Head of caudate nucleus (tissue), 42 donors: ENCODE measurements at regions not wholly inside any gene's neighbourhood (a gene's known extent, or its start where the extent isn't known, plus 50 kb on each side); places are given as distances from the start of the nearest gene placed in this dataset.
"Not testable (repeated sequence)": the region's sequence is repeated elsewhere in the genome, so short reads cannot be mapped to it uniquely, and the experiment has no call there.

ENCODE experiments used
- DNase-seq, 42 donors: peaks; one replicate each; pipeline versions ENCODE4 v3.0.0 to v3.0.0-alpha.2; 2020 to 2021; ENCODE audit warnings: mixed read lengths in 7 of 42
- intact Hi-C: fragments of 100-400 bp; cut with DNase I; formaldehyde crosslinking; loops from one replicate; pipeline ENCODE4 v1.15.0; 2022

- no peak for DNase-seq
- intact Hi-C loops, result no loop called here
These were observed 548.5 kb upstream of the SLC8A1 start for GRCh38 chr2:41000374-41000773.

DNA sequence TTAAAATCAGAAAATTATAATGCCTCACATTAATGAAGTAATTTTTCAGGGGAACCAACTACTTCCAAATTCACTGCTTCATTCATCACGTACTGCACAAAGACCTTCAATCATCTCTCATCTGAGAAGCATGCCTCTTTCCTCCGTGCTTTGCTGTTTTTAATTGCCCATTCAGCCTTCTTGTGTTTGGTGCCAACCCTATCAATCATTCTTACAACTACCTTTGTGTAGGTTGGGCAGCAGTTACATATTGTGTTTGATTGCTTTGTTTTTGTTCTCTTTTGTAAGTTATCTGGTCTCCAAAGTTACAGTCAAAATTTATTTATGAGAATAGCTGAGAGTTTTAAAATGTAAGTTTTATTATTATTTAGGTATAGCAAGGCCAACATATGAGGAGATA, 549.0 kb upstream of the SLC8A1 start:
- intact Hi-C loops, result no loop called here
- DNase-seq, result no peak

DNA sequence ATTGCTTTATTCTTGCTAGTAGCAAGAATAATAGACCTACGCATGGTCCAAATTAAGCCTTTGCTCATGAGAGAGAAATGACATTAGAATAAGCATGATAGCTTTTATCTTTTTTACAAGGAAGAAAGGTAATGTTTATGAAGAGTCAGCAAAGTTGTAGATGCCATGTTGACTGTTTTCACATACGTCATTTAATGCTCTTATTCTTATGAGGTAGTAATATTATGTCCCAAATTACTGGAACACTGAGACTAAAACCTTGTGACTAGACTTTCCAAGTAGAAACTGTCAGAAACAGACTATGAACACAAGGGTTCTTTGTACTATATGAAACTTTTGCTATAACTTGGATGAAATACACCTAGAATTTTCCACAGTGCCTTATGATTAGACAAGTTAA, 552.8 kb upstream of the SLC8A1 start:
- intact Hi-C loops, result no loop called here
- no peak for DNase-seq

DNA sequence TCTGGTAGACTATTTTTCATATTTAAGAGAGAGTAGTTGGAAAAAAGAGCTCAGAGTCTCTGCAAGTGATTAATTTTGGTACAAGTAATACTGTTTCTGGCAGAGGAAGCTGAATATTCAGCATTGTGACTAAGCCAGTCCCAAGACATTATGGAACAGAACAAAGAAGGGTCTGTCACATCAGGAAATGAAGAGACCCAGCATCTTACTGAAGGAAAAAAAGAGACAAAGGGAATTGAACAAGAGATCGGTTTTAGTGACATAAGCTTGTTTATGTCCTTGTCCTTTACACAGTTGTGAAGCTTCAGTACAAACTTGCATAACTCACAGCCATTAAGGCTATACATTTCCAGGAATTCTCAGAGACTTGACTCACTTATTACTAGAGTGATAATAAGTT, 568.5 kb upstream of the SLC8A1 start:
- no peak for DNase-seq
- intact Hi-C loops, result no loop called here

- no peak for DNase-seq
- intact Hi-C loops, result no loop called here
These were observed 572.9 kb upstream of the SLC8A1 start for GRCh38 chr2:41024816-41025215.

DNA sequence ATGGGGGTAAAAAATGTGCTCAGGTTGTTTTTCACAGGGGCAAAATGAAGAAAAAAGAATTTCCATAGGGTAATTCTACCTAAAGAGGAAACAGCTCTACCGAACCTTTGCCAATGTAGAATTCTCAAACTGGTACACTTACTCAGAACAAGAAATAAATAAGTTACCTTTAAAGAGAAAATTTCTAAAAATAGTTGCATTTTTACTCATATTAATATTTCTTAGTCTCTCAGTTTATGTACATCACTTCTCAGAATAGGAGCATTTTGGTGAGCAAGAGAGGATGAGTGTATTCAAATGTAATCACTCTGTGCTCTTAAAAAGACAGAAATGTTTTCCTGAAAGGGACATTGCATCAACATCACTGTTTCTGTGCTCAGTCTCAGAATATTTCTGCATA, 574.7 kb upstream of the SLC8A1 start:
- DNase-seq, result no peak
- intact Hi-C loops, result no loop called here

DNA sequence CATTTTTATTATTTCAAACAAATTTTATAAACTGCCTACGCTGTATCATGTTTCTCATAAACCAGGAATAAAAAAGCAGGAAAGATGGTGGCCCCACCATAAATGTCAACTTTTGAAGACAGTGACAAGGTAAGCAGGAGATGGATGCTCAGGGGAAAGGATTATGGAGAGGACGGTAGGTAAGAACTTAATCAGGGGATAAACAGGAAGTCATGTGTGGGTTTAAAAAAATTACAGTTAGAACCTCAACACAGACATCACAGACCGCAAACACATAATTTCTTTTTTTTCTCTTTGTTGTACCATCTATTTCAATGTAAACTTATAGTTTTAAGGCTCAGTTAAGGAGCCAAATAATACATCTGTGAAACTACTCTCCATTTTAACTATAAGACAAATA, 575.2 kb upstream of the SLC8A1 start:
- intact Hi-C loops, result no loop called here
- no peak for DNase-seq

DNA sequence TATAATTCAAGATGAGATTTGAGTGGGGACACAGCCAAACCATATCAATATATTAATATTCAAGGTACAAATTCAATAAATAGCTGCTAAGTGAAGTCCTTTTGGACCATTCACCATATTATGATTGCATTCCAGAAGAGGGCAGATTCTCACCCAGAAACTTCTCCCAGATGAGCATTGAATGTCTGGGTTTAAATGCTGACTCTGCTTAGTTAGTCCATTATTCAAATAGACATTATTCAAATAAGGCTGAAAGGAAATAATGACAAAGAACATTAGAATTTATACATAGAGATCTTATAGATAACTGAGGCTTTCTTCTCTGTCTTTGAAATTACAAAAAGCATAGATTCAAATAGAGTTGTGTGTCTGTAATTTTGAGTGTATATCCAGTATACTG, 579.4 kb upstream of the SLC8A1 start:
- intact Hi-C loops, result no loop called here
- no peak for DNase-seq

- DNase-seq, result no peak
- intact Hi-C loops, result no loop called here
These were observed 580.8 kb upstream of the SLC8A1 start for GRCh38 chr2:41032715-41033114.

- no peak for DNase-seq
- intact Hi-C loops, result no loop called here
These were observed 581.2 kb upstream of the SLC8A1 start for GRCh38 chr2:41033127-41033526.

- intact Hi-C loops, result no loop called here
- DNase-seq, result no peak
These were observed 586.5 kb upstream of the SLC8A1 start for GRCh38 chr2:41038408-41038807.

- intact Hi-C loops, DNase-seq: not testable (repeated sequence)
These were observed 587.9 kb upstream of the SLC8A1 start for GRCh38 chr2:41039750-41040149.

- no peak for DNase-seq
- intact Hi-C loops, result no loop called here
These were observed 589.1 kb upstream of the SLC8A1 start for GRCh38 chr2:41040782-41041520.

DNA sequence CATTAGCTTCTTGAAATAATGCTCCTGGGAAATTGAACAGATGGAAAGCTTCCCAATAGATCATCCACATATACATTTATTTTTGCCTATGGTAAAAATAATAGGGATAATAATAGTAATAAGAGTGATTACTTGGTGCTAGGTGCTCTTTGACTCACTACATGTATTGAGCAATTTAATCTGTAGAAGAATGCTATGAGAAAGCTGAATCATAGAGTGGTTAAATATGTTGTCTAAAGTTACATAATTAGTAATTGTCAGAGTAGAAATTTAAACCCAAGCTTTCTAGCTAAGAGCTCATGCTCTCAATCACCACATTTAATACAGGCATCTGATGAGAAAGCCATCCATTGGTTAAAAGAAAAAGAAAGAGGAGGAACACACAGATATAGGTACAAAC, 590.5 kb upstream of the SLC8A1 start:
- no peak for DNase-seq
- intact Hi-C loops, result no loop called here

GRCh38 chr2:41061356-41061755, 609.5 kb upstream of the SLC8A1 start:
- no peak for DNase-seq
- intact Hi-C loops, result no loop called here

DNA sequence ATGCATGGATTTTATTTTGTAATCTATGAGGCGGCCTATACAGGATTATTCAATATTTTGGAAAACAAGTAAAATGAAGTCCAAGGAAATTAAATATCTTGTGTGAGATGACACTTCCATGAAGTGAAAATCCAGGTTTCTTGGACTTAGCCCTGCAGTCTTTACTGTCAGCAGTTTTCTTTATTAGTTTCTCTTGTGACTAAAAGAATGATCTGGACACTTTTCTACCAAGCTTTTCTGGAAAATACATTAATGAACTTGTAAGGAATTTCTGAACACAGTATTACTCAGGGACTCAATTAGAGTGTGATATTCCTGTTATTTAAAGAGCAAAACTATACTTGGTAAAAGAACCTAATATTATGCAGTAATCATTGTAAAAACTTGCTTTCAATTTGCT, 610.4 kb upstream of the SLC8A1 start:
- intact Hi-C loops, result no loop called here
- DNase-seq, result no peak

DNA sequence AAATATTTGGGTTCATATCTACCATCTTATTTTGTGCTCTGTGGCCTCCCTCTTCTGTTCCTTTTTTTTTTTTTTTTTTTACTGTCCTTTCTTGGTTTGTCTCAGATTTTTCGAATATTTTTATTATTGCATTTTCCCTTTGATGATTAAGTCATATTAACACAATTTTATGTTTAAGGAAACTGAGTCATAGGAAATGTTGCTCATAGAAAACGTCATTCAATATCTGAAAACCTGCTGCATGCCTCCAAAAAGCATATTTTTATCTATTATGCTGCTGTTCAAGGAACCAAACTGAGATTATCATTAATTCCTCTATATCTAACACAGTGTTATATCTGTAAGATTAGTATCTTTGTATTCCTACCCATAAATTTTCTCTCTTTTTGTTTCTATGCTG, 614.3 kb upstream of the SLC8A1 start:
- intact Hi-C loops, result no loop called here
- DNase-seq, result no peak

DNA sequence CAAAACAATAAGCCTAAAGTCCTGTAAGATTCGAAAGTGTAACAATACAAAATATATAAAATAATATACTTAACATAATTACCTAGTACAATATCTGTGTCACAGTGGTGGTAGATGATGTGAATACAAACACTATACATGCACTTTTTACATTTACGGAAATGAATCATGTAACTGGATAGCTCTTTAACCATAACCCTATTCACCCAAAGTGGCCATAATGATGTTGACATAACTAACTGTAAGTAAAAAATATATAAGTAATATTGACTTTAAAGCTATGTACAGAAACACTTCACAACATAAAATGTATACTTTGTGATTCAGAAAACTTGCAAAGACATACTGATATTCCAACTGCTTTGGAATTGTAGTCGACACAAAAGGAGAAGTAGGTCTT, 616.9 kb upstream of the SLC8A1 start:
- intact Hi-C loops, result no loop called here
- DNase-seq, result no peak

GRCh38 chr2:41078341-41078740, 626.5 kb upstream of the SLC8A1 start:
- intact Hi-C loops, result no loop called here
- DNase-seq, result no peak

DNA sequence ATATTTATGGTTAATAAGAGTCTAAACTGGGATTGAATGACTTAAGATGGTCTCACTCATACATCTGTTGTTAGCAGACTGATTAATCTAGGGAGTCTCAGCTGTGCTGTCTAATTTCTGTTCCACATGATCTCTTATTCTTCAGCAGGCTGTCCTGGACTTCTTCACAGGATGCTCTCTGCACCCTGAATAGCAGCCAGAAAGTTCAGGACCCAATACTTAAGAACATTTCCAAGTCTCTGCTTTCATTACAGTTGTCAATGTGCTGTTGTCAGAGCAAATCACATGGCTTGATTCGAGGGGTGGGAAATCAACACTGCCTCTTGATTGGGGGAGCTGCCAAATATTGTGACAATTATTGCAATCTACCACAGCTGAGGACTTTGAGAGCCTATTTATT, 627.1 kb upstream of the SLC8A1 start:
- no peak for DNase-seq
- intact Hi-C loops, result no loop called here

GRCh38 chr2:41084321-41084720, 632.4 kb upstream of the SLC8A1 start:
- DNase-seq, result no peak
- intact Hi-C loops, result no loop called here

DNA sequence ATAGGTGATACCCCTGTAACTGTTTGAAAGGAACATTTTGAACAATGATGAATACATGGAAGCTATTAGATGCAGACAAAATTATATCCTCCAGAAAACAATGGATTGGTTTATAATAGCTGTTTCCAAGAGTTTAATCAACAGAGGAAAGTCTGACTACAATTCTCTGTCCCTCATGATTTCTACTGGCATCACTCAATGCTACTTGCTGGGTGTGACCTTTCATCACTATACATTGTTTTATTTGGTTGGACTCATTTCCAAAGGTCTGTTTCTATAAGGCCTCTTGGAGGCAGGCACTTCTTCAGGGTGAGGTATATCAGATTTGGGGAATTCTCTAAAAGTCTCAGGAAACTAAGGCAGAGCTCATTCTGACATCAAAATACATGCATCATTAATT, 636.1 kb upstream of the SLC8A1 start:
- DNase-seq, result no peak
- intact Hi-C loops, result no loop called here
